ENCODE measurements at regions not wholly inside any gene's neighbourhood (a gene's known extent, or its start where the extent isn't known, plus 50 kb on each side); places are given as distances from the start of the nearest gene placed in this dataset.

DNA sequence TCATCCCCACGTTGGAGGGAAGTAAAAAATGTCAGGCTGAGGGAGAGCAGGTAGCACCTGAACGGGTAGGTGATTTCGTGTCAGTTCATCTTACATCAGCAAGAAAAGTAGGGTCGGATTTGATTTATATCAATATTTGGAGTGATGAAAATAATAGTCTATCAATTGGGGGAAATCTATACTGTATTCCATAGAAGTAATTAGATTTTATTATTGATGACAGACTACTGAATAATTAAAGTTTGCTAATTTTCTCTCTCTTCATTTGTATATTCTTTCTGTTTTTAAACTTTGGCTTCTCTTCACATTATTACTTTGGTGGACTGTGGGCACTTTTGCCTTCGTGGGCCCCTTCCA is 78.4 kb downstream of the OLIG3 start:
- TF ChIP-seq, protein P1, sequence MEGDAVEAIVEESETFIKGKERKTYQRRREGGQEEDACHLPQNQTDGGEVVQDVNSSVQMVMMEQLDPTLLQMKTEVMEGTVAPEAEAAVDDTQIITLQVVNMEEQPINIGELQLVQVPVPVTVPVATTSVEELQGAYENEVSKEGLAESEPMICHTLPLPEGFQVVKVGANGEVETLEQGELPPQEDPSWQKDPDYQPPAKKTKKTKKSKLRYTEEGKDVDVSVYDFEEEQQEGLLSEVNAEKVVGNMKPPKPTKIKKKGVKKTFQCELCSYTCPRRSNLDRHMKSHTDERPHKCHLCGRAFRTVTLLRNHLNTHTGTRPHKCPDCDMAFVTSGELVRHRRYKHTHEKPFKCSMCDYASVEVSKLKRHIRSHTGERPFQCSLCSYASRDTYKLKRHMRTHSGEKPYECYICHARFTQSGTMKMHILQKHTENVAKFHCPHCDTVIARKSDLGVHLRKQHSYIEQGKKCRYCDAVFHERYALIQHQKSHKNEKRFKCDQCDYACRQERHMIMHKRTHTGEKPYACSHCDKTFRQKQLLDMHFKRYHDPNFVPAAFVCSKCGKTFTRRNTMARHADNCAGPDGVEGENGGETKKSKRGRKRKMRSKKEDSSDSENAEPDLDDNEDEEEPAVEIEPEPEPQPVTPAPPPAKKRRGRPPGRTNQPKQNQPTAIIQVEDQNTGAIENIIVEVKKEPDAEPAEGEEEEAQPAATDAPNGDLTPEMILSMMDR (conservative IDR thresholded peaks at IDR 0.05; ENCODE audit: low read depth, low read length), result no peak
- TF ChIP-seq EZH2 (IDR thresholded peaks at IDR 0.05; ENCODE audit: borderline replicate concordance, low read depth, low read length, poor library complexity, severe bottlenecking), result no peak
